RWPE2 (cell line): ENCODE measurements at regions not wholly inside any gene's neighbourhood (a gene's known extent, or its start where the extent isn't known, plus 50 kb on each side); places are given as distances from the start of the nearest gene placed in this dataset.

Experiments used
- ATAC-seq: fragments of 200-7000 bp; cut with Tn5 transposase; 3 replicates; pipeline ENCODE4 v1.9.1; 2021; ENCODE audit warnings: low read depth
- DNase-seq: peaks from one replicate; pipeline ENCODE4 v3.0.0-alpha.2; 2020; ENCODE audit warnings: low spot score
- H3K27ac ChIP-seq: fragments of 450-650 bp; 2 replicates; pipeline ENCODE4 v1.5.1; 2017; ENCODE audit warnings: mild to moderate bottlenecking; ENCODE audit not compliant: poor library complexity, severe bottlenecking
- H3K27me3 ChIP-seq: fragments of 250-450 bp; sonication (Bioruptor Pico); 2 replicates; pipeline ENCODE4 v1.5.1; 2021; ENCODE audit warnings: mild to moderate bottlenecking, moderate library complexity; ENCODE audit not compliant: insufficient read depth, poor library complexity, severe bottlenecking
- H3K36me3 ChIP-seq: fragments of 250-450 bp; sonication (Bioruptor Pico); 2 replicates; pipeline ENCODE4 v1.5.1; 2020; ENCODE audit warnings: low read depth, mild to moderate bottlenecking, moderate library complexity
- H3K4me1 ChIP-seq: fragments of 250-450 bp; sonication (Bioruptor Pico); 2 replicates; pipeline ENCODE4 v1.5.1; 2021; ENCODE audit warnings: mild to moderate bottlenecking, moderate library complexity; ENCODE audit not compliant: insufficient read depth, poor library complexity, severe bottlenecking
- H3K4me3 ChIP-seq: fragments of 250-450 bp; sonication (Bioruptor Pico); 2 replicates; pipeline ENCODE4 v1.5.1; 2021; ENCODE audit warnings: mild to moderate bottlenecking, moderate library complexity; ENCODE audit not compliant: severe bottlenecking
- H3K9me3 ChIP-seq: fragments of 250-450 bp; sonication (Bioruptor Pico); 2 replicates; pipeline ENCODE4 v1.5.1; 2021; ENCODE audit warnings: mild to moderate bottlenecking, moderate library complexity; ENCODE audit not compliant: severe bottlenecking
- TF ChIP-seq, protein P1 (sequence below): fragments of 450-650 bp; IDR thresholded peaks from one replicate; pipeline ENCODE4 v1.5.1; 2017; ENCODE audit warnings: mild to moderate bottlenecking, moderate library complexity; ENCODE audit not compliant: poor library complexity, severe bottlenecking

DNA sequence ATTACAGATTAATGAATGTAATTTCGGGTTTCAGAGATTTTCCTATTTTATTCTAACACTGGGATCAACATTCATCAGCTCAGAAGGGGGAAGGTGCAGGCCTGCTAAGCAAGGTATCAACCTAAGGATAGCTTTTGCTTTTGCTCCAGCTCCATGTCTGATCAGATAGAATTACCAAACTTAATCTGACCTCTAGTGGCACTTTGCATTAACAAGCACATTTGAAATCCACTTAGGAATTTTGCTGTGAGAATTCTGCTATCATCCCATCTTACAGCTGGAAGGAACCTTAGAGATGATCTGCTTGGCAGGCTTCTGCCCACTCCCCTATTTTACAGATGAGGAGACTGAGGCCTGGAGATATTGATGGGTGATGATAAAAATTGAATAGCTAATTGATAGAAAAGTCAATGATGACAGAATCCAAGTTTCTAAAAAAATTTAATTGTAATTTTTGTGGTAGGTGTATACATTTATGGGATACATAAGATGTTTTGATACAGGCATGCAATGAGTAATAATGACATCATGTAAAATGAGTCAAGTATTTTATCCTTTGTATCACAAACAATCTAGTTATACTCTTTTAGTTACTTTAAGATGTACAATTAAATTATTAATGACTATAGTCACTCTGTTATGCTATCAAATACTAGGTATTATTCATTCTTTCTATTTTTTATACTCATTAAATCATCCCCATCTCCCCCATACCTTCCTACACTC is 209.2 kb upstream of the ZPLD1 start:
- no peaks in the 10 kb centered on the region for H3K4me1 ChIP-seq
- H3K4me3 ChIP-seq = no peak overlapping the region
- DNase-seq (no peak), ATAC-seq (peak; percentile 75)
- no peak overlapping the region for H3K27ac ChIP-seq
- H3K27me3 ChIP-seq = no peaks in the 10 kb centered on the region
- H3K9me3 ChIP-seq = no peaks in the 10 kb centered on the region
- TF ChIP-seq, protein P1, sequence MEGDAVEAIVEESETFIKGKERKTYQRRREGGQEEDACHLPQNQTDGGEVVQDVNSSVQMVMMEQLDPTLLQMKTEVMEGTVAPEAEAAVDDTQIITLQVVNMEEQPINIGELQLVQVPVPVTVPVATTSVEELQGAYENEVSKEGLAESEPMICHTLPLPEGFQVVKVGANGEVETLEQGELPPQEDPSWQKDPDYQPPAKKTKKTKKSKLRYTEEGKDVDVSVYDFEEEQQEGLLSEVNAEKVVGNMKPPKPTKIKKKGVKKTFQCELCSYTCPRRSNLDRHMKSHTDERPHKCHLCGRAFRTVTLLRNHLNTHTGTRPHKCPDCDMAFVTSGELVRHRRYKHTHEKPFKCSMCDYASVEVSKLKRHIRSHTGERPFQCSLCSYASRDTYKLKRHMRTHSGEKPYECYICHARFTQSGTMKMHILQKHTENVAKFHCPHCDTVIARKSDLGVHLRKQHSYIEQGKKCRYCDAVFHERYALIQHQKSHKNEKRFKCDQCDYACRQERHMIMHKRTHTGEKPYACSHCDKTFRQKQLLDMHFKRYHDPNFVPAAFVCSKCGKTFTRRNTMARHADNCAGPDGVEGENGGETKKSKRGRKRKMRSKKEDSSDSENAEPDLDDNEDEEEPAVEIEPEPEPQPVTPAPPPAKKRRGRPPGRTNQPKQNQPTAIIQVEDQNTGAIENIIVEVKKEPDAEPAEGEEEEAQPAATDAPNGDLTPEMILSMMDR = peak; percentile 81
- H3K36me3 ChIP-seq = no peaks in the 10 kb centered on the region

DNA sequence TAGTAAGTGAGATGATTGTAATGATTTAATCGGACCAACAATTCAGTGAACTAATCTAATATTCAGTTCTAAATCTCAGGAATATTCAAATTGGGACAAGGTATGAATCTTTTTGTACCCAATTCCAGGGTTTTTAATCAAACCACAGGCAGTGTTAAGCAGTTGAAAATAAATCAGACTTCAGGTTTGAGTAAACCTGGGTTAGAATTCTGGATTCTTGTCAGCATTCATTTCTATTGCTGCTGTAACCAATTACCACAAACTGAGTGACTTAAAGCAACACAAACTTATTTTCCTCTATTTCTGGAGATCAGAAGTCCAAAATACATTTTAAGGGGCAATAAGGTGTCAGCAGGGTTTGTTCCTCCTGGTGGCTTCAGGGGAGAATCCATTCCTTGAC is 208.4 kb upstream of the ZPLD1 start:
- no peak for ATAC-seq
- H3K4me3 ChIP-seq = no peak overlapping the region
- H3K36me3 ChIP-seq = no peaks in the 10 kb centered on the region
- TF ChIP-seq, protein P1 = no peak
- H3K9me3 ChIP-seq = no peaks in the 10 kb centered on the region
- no peak overlapping the region for H3K27ac ChIP-seq
- DNase-seq = no peak
- no peaks in the 10 kb centered on the region for H3K4me1 ChIP-seq
- H3K27me3 ChIP-seq = no peaks in the 10 kb centered on the region

GRCh38 chr3:102229062-102229655 is 205.7 kb upstream of the ZPLD1 start:
- ATAC-seq (peak; percentile 74), DNase-seq (no peak)
- H3K4me1 ChIP-seq = no peaks in the 10 kb centered on the region
- TF ChIP-seq, protein P1 = peak; percentile 94
- H3K9me3 ChIP-seq = no peaks in the 10 kb centered on the region
- H3K36me3 ChIP-seq = no peaks in the 10 kb centered on the region
- no peak overlapping the region for H3K4me3 ChIP-seq
- no peak overlapping the region for H3K27ac ChIP-seq
- H3K27me3 ChIP-seq = no peaks in the 10 kb centered on the region

GRCh38 chr3:102230057-102230456 is 204.8 kb upstream of the ZPLD1 start:
- TF ChIP-seq, protein P1 = no peak
- Histone ChIP-seq H3K27me3 (no peaks in the 10 kb centered on the region), H3K27ac (no peak overlapping the region), H3K9me3 (no peaks in the 10 kb centered on the region), H3K4me1 (no peaks in the 10 kb centered on the region), H3K36me3 (no peaks in the 10 kb centered on the region), H3K4me3 (no peak overlapping the region)
- ATAC-seq (no peak), DNase-seq (no peak)

GRCh38 chr3:102233881-102234280 is 200.9 kb upstream of the ZPLD1 start:
- Histone ChIP-seq H3K27ac (no peak overlapping the region), H3K27me3 (no peaks in the 10 kb centered on the region), H3K4me3 (no peak overlapping the region), H3K36me3 (no peaks in the 10 kb centered on the region), H3K4me1 (no peaks in the 10 kb centered on the region), H3K9me3 (no peaks in the 10 kb centered on the region)
- ATAC-seq = no peak
- DNase-seq = no peak
- TF ChIP-seq, protein P1 = no peak
